Trophoblast cell (in vitro differentiated cells and primary cell): ENCODE measurements at regions not wholly inside any gene's neighbourhood (a gene's known extent, or its start where the extent isn't known, plus 50 kb on each side); places are given as distances from the start of the nearest gene placed in this dataset.
"Not testable (repeated sequence)": the region's sequence is repeated elsewhere in the genome, so short reads cannot be mapped to it uniquely, and the experiment has no call there.

Experiments used
- DNase-seq, 2 donors: peaks; one replicate each; pipeline ENCODE4 v3.0.0-alpha.2; 2016
- H2AFZ ChIP-seq: 2 replicates; pipeline ENCODE4 v1.6.1; 2013; ENCODE audit warnings: low read length, moderate library complexity, mild to moderate bottlenecking; ENCODE audit not compliant: insufficient read depth, poor library complexity
- H2AK5ac ChIP-seq: 2 replicates; pipeline ENCODE4 v1.6.1; 2013; ENCODE audit warnings: mild to moderate bottlenecking, low read length
- H2BK120ac ChIP-seq: 2 replicates; pipeline ENCODE4 v1.6.1; 2013; ENCODE audit warnings: low read length, mild to moderate bottlenecking, moderate library complexity; ENCODE audit not compliant: insufficient read depth, poor library complexity
- H2BK12ac ChIP-seq: 2 replicates; pipeline ENCODE4 v1.6.1; 2013; ENCODE audit warnings: mild to moderate bottlenecking, low read length, moderate library complexity
- H2BK5ac ChIP-seq: 2 replicates; pipeline ENCODE4 v1.6.1; 2013; ENCODE audit warnings: low read length, low read depth, moderate library complexity, mild to moderate bottlenecking; ENCODE audit not compliant: poor library complexity
- H3K14ac ChIP-seq: 2 replicates; pipeline ENCODE4 v1.6.1; 2013; ENCODE audit warnings: mild to moderate bottlenecking, low read length
- H3K18ac ChIP-seq: 2 replicates; pipeline ENCODE4 v1.6.1; 2013; ENCODE audit warnings: mild to moderate bottlenecking, low read length
- H3K23ac ChIP-seq: 2 replicates; pipeline ENCODE4 v1.6.1; 2013; ENCODE audit warnings: low read length
- H3K27ac ChIP-seq: 2 replicates; pipeline ENCODE4 v1.5.1; 2013; ENCODE audit warnings: low read depth, mild to moderate bottlenecking, inconsistent platforms, low read length, moderate library complexity
- H3K27me3 ChIP-seq: 2 replicates; pipeline ENCODE4 v1.6.1; 2013; ENCODE audit warnings: inconsistent platforms, mild to moderate bottlenecking, low read length, moderate library complexity; ENCODE audit not compliant: insufficient read depth
- H3K36me3 ChIP-seq, 2 experiments: 1 replicate in 1 of 2; 2 replicates in 1 of 2; pipeline ENCODE4 v1.6.1; 2013; ENCODE audit warnings: low read length in 2 of 2, mild to moderate bottlenecking in 2 of 2, moderate library complexity in 1 of 2; ENCODE audit not compliant: insufficient read depth in 2 of 2, control insufficient read depth in 1 of 2
- H3K4ac ChIP-seq: 2 replicates; pipeline ENCODE4 v1.6.1; 2013; ENCODE audit warnings: low read depth, mild to moderate bottlenecking, low read length, moderate library complexity
- H3K4me1 ChIP-seq, 2 experiments: 1 replicate in 1 of 2; 2 replicates in 1 of 2; pipeline ENCODE4 v1.6.1; 2013; ENCODE audit warnings: low read length in 2 of 2, mild to moderate bottlenecking in 2 of 2, moderate library complexity in 1 of 2; ENCODE audit not compliant: insufficient read depth in 2 of 2, control insufficient read depth in 1 of 2
- H3K4me2 ChIP-seq: 2 replicates; pipeline ENCODE4 v1.6.1; 2013; ENCODE audit warnings: inconsistent platforms, mild to moderate bottlenecking, low read length, moderate library complexity
- H3K4me3 ChIP-seq: 2 replicates; pipeline ENCODE4 v1.5.1; 2013; ENCODE audit warnings: mild to moderate bottlenecking, low read depth, low read length, inconsistent platforms
- H3K79me1 ChIP-seq: one replicate; pipeline ENCODE4 v1.6.1; 2013; ENCODE audit warnings: low read length
- H3K79me2 ChIP-seq: 2 replicates; pipeline ENCODE4 v1.6.1; 2013; ENCODE audit warnings: low read length, mild to moderate bottlenecking; ENCODE audit not compliant: control insufficient read depth, insufficient read depth, poor library complexity
- H3K9ac ChIP-seq: 2 replicates; pipeline ENCODE4 v1.6.1; 2013; ENCODE audit warnings: mild to moderate bottlenecking, low read length
- H3K9me3 ChIP-seq: 2 replicates; pipeline ENCODE4 v1.6.1; 2013; ENCODE audit warnings: low read depth, mild to moderate bottlenecking, control low read depth, inconsistent platforms, low read length; ENCODE audit not compliant: insufficient read depth
- H4K12ac ChIP-seq: 2 replicates; pipeline ENCODE4 v1.6.1; 2013; ENCODE audit warnings: low read depth, mild to moderate bottlenecking, low read length, moderate library complexity
- H4K8ac ChIP-seq: 2 replicates; pipeline ENCODE4 v1.6.1; 2013; ENCODE audit warnings: low read depth, mild to moderate bottlenecking, low read length, moderate library complexity
- H4K91ac ChIP-seq: one replicate; pipeline ENCODE4 v1.6.1; 2013; ENCODE audit warnings: low read depth, mild to moderate bottlenecking, low read length, moderate library complexity
- whole genome bisulfite sequencing: extraction: QIAGEN DNeasy Blood & Tissue Kit; methylation state at CpG from one replicate; pipeline ENCODE4 v1.1.7; 2013; ENCODE audit warnings: missing lambda C conversion rate; ENCODE audit not compliant: insufficient read length, insufficient coverage; ENCODE audit errors: extremely low coverage; 5-methylcytosine and 5-hydroxymethylcytosine counted together

- no CpG with 5 or more reads among the region's 2 CpGs for WGBS
- Histone ChIP-seq H2BK5ac (no peak overlapping the region), H4K8ac (no peak overlapping the region), H3K4me2 (no peak overlapping the region), H3K23ac (no peak overlapping the region), H3K79me2 (no peaks in the 10 kb centered on the region), H3K9ac (no peak overlapping the region), H3K27me3 (no peaks in the 10 kb centered on the region), H4K12ac (no peak overlapping the region), H2BK120ac (no peak overlapping the region), H3K4me3 (no peak overlapping the region), H3K4ac (no peak overlapping the region), H2BK12ac (no peak overlapping the region), H3K36me3 (no peaks in the 10 kb centered on the region), H3K18ac (no peak overlapping the region), H3K79me1 (no peaks in the 10 kb centered on the region), H2AFZ (no peak overlapping the region), H3K14ac (no peak overlapping the region), H3K9me3 (no peaks in the 10 kb centered on the region), H3K4me1 (no peaks in the 10 kb centered on the region), H3K27ac (no peak overlapping the region), H4K91ac (no peak overlapping the region), H2AK5ac (no peak overlapping the region)
- no peak for DNase-seq
Observed at GRCh38 chr6:82511546-82511945, 147.9 kb downstream of the TPBG start.

- H4K12ac ChIP-seq, H3K79me2 ChIP-seq, H3K27me3 ChIP-seq, H3K36me3 ChIP-seq, H2BK12ac ChIP-seq, H3K14ac ChIP-seq, H4K91ac ChIP-seq, H2AFZ ChIP-seq, H3K27ac ChIP-seq, H3K9me3 ChIP-seq, H2AK5ac ChIP-seq, DNase-seq, H3K79me1 ChIP-seq, H3K18ac ChIP-seq, H3K4me2 ChIP-seq, H3K9ac ChIP-seq, H3K4ac ChIP-seq, H3K23ac ChIP-seq, H3K4me3 ChIP-seq, H3K4me1 ChIP-seq, H2BK5ac ChIP-seq, H4K8ac ChIP-seq, H2BK120ac ChIP-seq: not testable (repeated sequence)
- no CpG with 5 or more reads among the region's 4 CpGs for WGBS
Observed at GRCh38 chr6:82517896-82518295, 154.3 kb downstream of the TPBG start.

GRCh38 chr6:82521369-82521768 lies 157.8 kb downstream of the TPBG start:
- H3K79me2 ChIP-seq: no peaks in the 10 kb centered on the region
- H3K9ac ChIP-seq: no peak overlapping the region
- H3K27ac ChIP-seq: no peak overlapping the region
- no peaks in the 10 kb centered on the region for H3K27me3 ChIP-seq
- H2AK5ac ChIP-seq: no peak overlapping the region
- no CpG with 5 or more reads among the region's 1 CpG for WGBS
- no peak overlapping the region for H2AFZ ChIP-seq
- peaks cover 0 to 2% of the 10 kb centered on the region in 2 experiments for H3K4me1 ChIP-seq
- no peaks in the 10 kb centered on the region for H3K79me1 ChIP-seq
- no peak overlapping the region for H4K8ac ChIP-seq
- H3K18ac ChIP-seq: no peak overlapping the region
- no peak overlapping the region for H4K12ac ChIP-seq
- H3K23ac ChIP-seq: no peak overlapping the region
- H3K9me3 ChIP-seq: no peaks in the 10 kb centered on the region
- no peak overlapping the region for H3K14ac ChIP-seq
- no peak overlapping the region for H2BK12ac ChIP-seq
- no peak overlapping the region for H3K4me2 ChIP-seq
- no peak for DNase-seq
- H2BK5ac ChIP-seq: no peak overlapping the region
- H3K36me3 ChIP-seq: no peaks in the 10 kb centered on the region
- H4K91ac ChIP-seq: no peak overlapping the region
- H3K4ac ChIP-seq: no peak overlapping the region
- no peak overlapping the region for H2BK120ac ChIP-seq
- no peak overlapping the region for H3K4me3 ChIP-seq

GRCh38 chr6:82521861-82522260 lies 158.2 kb downstream of the TPBG start:
- H2BK5ac ChIP-seq: no peak overlapping the region
- H3K79me2 ChIP-seq: no peaks in the 10 kb centered on the region
- no CpG with 5 or more reads among the region's 2 CpGs for WGBS
- no peak overlapping the region for H4K8ac ChIP-seq
- H2AK5ac ChIP-seq: no peak overlapping the region
- no peak overlapping the region for H3K14ac ChIP-seq
- no peaks in the 10 kb centered on the region for H3K79me1 ChIP-seq
- H3K18ac ChIP-seq: no peak overlapping the region
- no peak overlapping the region for H2BK12ac ChIP-seq
- no peak overlapping the region for H3K9ac ChIP-seq
- no peak overlapping the region for H3K4me2 ChIP-seq
- H3K23ac ChIP-seq: no peak overlapping the region
- no peaks in the 10 kb centered on the region for H3K9me3 ChIP-seq
- peaks cover 0 to 2% of the 10 kb centered on the region in 2 experiments for H3K4me1 ChIP-seq
- H4K12ac ChIP-seq: no peak overlapping the region
- no peaks in the 10 kb centered on the region for H3K36me3 ChIP-seq
- H3K27me3 ChIP-seq: no peaks in the 10 kb centered on the region
- no peak for DNase-seq
- H3K4me3 ChIP-seq: no peak overlapping the region
- no peak overlapping the region for H2AFZ ChIP-seq
- H3K27ac ChIP-seq: no peak overlapping the region
- H4K91ac ChIP-seq: no peak overlapping the region
- no peak overlapping the region for H3K4ac ChIP-seq
- no peak overlapping the region for H2BK120ac ChIP-seq
